ENCODE measurements at regions not wholly inside any gene's neighbourhood (a gene's known extent, or its start where the extent isn't known, plus 50 kb on each side); places are given as distances from the start of the nearest gene placed in this dataset.

- Mint-ChIP-seq H3K4me1 (ENCODE audit: unreplicated experiment) (no peaks in the 10 kb centered on the region), H3K4me3 (ENCODE audit: unreplicated experiment) (no peak overlapping the region), H3K27ac (ENCODE audit: unreplicated experiment) (no peak overlapping the region), H3K27me3 (ENCODE audit: unreplicated experiment) (peaks cover 1% of the 10 kb centered on the region), H3K36me3 (ENCODE audit: low read depth, unreplicated experiment) (no peaks in the 10 kb centered on the region), H3K9me3 (ENCODE audit: unreplicated experiment) (no peaks in the 10 kb centered on the region)
- no peak for TF ChIP-seq CTCF (IDR thresholded peaks at IDR 0.05; ENCODE audit: unreplicated experiment)
- DNase-seq (ENCODE audit: low spot score): no peak
Observed at GRCh38 chr1:55579332-55580001, 364.3 kb upstream of the USP24 start.

- H3K4me1 Mint-ChIP-seq (ENCODE audit: unreplicated experiment): no peaks in the 10 kb centered on the region
- H3K9me3 Mint-ChIP-seq (ENCODE audit: unreplicated experiment): no peaks in the 10 kb centered on the region
- no peak for DNase-seq (ENCODE audit: low spot score)
- H3K27me3 Mint-ChIP-seq (ENCODE audit: unreplicated experiment): peaks cover 1% of the 10 kb centered on the region
- no peaks in the 10 kb centered on the region for H3K36me3 Mint-ChIP-seq (ENCODE audit: low read depth, unreplicated experiment)
- no peak for TF ChIP-seq CTCF (IDR thresholded peaks at IDR 0.05; ENCODE audit: unreplicated experiment)
- H3K4me3 Mint-ChIP-seq (ENCODE audit: unreplicated experiment): no peak overlapping the region
- no peak overlapping the region for H3K27ac Mint-ChIP-seq (ENCODE audit: unreplicated experiment)
Observed at GRCh38 chr1:55578646-55579045, 363.5 kb upstream of the USP24 start.

- H3K27me3 Mint-ChIP-seq (ENCODE audit: unreplicated experiment): no peaks in the 10 kb centered on the region
- no peaks in the 10 kb centered on the region for H3K36me3 Mint-ChIP-seq (ENCODE audit: low read depth, unreplicated experiment)
- H3K27ac Mint-ChIP-seq (ENCODE audit: unreplicated experiment): no peak overlapping the region
- no peak overlapping the region for H3K4me3 Mint-ChIP-seq (ENCODE audit: unreplicated experiment)
- no peak for TF ChIP-seq CTCF (IDR thresholded peaks at IDR 0.05; ENCODE audit: unreplicated experiment)
- H3K9me3 Mint-ChIP-seq (ENCODE audit: unreplicated experiment): no peaks in the 10 kb centered on the region
- peaks cover 4% of the 10 kb centered on the region for H3K4me1 Mint-ChIP-seq (ENCODE audit: unreplicated experiment)
- no peak for DNase-seq (ENCODE audit: low spot score)
Observed at GRCh38 chr1:55575571-55576279, 360.6 kb upstream of the USP24 start.

- Mint-ChIP-seq H3K36me3 (ENCODE audit: low read depth, unreplicated experiment) (no peaks in the 10 kb centered on the region), H3K4me1 (ENCODE audit: unreplicated experiment) (peaks cover 9% of the 10 kb centered on the region), H3K4me3 (ENCODE audit: unreplicated experiment) (no peak overlapping the region), H3K27me3 (ENCODE audit: unreplicated experiment) (no peaks in the 10 kb centered on the region), H3K9me3 (ENCODE audit: unreplicated experiment) (no peaks in the 10 kb centered on the region), H3K27ac (ENCODE audit: unreplicated experiment) (no peak overlapping the region)
- no peak for DNase-seq (ENCODE audit: low spot score)
- TF ChIP-seq CTCF (IDR thresholded peaks at IDR 0.05; ENCODE audit: unreplicated experiment): no peak
Observed at GRCh38 chr1:55574691-55575225, 359.6 kb upstream of the USP24 start.

Measured in endothelial cell (in vitro differentiated cells).